Epithelial cell of esophagus (primary cell): ENCODE measurements at regions not wholly inside any gene's neighbourhood (a gene's known extent, or its start where the extent isn't known, plus 50 kb on each side); places are given as distances from the start of the nearest gene placed in this dataset.

Source experiments
- DNase-seq: peaks from one replicate; pipeline ENCODE4 v3.0.0; 2010; ENCODE audit warnings: low read depth
- H3K4me3 ChIP-seq: 2 replicates; pipeline ENCODE4 v1.5.1; 2011; ENCODE audit warnings: mild to moderate bottlenecking, low read length, control low read depth
- TF ChIP-seq, protein P1 (sequence below): IDR thresholded peaks from 2 replicates; pipeline ENCODE4 v1.5.1; 2011; ENCODE audit warnings: low read depth, mild to moderate bottlenecking, low read length, control low read depth, inconsistent platforms; ENCODE audit not compliant: insufficient read depth; ENCODE audit errors: missing control alignments

DNA sequence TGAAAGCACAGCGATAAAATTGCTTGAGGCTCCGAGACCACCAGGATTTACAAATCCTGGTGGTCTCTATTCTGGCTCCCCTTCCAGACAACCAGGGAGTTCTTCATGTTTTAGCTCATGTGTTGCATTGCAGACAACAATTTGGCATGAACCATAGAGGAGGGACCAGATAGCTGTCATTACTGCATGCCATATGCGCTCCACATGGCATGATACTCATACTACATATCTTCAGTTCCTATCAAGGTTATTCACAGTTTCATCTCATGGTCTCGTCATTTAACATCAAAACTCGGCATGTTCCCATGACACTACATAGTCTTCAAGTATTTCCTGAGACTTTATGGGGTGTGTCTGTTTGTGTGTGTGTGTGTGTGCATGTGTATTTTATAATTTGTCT lies 220.3 kb downstream of the OR13H1 start:
- no peak overlapping the region for H3K4me3 ChIP-seq
- no peak for DNase-seq
- TF ChIP-seq, protein P1, sequence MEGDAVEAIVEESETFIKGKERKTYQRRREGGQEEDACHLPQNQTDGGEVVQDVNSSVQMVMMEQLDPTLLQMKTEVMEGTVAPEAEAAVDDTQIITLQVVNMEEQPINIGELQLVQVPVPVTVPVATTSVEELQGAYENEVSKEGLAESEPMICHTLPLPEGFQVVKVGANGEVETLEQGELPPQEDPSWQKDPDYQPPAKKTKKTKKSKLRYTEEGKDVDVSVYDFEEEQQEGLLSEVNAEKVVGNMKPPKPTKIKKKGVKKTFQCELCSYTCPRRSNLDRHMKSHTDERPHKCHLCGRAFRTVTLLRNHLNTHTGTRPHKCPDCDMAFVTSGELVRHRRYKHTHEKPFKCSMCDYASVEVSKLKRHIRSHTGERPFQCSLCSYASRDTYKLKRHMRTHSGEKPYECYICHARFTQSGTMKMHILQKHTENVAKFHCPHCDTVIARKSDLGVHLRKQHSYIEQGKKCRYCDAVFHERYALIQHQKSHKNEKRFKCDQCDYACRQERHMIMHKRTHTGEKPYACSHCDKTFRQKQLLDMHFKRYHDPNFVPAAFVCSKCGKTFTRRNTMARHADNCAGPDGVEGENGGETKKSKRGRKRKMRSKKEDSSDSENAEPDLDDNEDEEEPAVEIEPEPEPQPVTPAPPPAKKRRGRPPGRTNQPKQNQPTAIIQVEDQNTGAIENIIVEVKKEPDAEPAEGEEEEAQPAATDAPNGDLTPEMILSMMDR: no peak

DNA sequence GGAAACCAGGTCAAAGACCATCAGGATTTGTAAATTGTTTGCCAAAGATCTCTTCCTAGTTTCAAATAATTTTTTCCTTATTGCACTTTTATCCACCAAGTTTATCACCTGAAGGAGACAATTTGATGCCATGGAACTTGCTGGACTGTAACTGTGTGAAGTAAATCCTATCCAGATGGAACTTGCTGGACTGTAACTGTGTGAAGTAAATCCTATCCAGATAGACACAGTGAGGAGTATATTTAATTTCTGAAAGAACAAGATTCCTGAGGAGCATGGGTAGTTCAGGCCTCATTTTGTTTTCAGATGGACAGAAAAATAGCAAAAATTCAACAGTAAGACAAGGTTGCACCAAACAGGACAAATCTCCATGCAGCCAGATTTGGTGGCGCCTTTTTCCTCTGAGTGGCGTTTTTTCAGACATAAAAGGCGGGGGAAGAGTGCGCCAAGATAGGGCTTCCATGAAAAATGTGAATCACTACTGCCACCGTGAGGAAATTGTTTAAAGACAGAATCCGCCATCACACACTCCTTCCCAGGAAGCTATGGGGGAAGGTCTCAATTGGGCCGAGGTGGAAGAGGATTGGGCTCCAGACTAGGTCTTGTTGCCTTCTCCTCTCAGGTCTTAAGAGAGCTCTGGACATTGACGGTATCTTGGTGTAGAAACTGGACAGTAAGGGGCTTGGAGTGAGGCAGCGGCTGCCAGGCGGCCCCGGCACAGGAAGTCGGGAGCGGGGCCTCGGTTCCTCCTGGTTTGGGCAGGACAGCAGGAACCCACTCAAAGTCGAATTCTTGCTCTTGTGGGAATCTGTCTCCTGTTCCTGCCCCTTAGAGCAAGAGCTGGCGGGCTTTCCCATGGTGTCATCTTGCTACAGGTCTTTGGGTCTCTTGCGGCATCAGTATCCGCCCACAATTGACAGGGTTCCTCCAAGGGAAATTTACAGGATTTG lies 234.7 kb downstream of the OR13H1 start:
- no peak overlapping the region for H3K4me3 ChIP-seq
- TF ChIP-seq, protein P1: no peak

DNA sequence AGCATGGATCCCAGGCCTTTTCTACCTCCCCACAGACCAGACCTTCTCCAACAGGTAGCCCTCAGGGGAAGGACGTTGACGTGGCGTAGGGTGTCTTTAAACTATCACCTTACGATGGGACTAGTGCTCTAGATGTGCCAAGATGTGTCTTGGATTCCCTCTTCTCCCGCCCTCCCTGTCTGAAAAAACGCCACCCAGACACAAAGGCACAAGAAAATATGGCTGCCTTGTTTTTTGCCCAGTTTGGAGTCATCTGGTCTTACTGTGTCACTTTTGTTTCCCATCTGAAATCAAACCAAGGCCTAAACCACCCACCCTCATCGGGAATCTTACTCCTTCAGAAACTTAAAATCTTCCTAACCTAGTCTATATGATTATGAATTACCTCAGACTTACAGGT lies 235.4 kb downstream of the OR13H1 start:
- TF ChIP-seq, protein P1: no peak
- DNase-seq: no peak
- H3K4me3 ChIP-seq: no peak overlapping the region

More for the DNA sequence above, 234.7 kb downstream of the OR13H1 start:
- DNase-seq: no peak

DNA sequence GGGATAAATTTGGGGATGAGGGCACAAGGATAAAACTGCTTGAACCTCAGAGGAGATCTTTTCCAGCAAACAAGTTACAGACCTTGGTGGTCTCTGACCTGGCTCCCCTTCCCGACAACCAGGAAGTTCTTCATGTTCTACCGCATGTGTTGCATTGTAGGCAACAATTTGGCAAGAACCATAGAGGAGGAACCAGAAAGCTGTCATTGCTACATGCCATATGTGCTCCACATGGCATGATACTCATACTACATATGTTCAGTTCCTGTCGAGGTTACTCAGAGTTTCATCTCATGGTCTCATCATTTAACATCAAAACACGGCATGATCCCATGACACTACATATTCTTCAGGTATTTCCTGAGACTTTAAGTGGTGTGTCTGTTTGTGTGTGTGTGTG lies 235.9 kb downstream of the OR13H1 start:
- no peak for DNase-seq
- TF ChIP-seq, protein P1: no peak
- no peak overlapping the region for H3K4me3 ChIP-seq

DNA sequence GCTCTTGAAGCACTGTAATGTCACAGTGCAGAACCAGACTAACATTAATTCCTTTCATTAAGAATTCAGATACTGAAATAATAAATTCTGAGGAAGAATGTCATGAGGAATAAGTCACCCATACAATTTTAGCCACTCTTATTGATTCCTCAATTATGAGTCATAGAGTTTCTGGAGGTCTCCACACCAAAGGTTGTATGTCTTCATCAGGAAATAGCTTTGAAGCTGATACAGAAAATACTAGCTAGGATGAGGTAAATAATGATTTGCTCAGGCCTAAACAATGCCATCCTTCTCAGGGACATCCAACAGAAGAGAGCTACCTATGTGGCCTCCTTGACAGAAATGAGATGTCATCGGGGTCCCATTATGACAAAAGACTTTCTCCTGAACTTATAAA lies 238.8 kb downstream of the OR13H1 start:
- no peak overlapping the region for H3K4me3 ChIP-seq
- DNase-seq: no peak
- TF ChIP-seq, protein P1: no peak

DNA sequence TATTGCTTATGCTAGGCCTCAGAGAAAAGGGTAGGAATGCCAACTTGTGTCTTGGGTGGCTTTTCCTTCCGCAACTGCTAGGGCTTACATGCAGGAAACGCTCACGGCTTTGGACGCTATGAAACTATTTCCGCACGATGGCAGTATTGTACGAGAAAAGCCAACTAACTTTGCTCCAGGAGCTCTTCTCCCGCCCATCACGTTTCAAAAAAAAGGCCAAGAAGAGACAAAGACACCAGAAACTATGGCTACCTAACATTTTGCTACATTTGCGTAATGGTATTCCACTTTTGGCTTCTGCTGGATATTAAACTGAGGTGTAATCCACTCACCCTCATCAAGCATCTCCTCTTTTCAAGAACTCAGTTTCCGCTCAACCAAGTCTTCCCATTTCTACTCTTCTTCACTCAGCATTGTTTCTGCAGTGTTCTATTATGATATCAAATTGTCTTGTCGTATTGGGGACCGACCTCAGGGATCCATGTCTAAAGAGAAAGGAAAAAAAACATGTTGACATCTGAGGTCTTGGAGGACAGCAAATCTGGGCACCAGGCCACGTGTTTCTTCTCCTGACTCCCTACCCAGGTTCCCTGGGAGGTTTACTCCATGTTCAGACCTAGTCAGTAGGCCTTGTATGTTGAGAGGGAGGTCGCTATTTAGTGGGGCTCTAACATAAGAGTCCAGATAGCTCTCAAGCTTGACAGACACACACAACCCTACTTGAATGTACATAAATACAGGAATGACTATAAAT lies 239.4 kb upstream of the STK26 start:
- no peak for DNase-seq
- TF ChIP-seq, protein P1: no peak
- H3K4me3 ChIP-seq: no peak overlapping the region
